T-cell (primary cell): ENCODE measurements at regions not wholly inside any gene's neighbourhood (a gene's known extent, or its start where the extent isn't known, plus 50 kb on each side); places are given as distances from the start of the nearest gene placed in this dataset.
"Not testable (repeated sequence)": the region's sequence is repeated elsewhere in the genome, so short reads cannot be mapped to it uniquely, and the experiment has no call there.

Source experiments
- ATAC-seq, 4 experiments: fragments of 200-7000 bp in 3 of 4; fragments of 150-1000 bp in 1 of 4; cut with Tn5 transposase; replicated peaks in 1 of 4; 1 replicate in 3 of 4; 2 replicates in 1 of 4; pipeline ENCODE4 v1.10.0; 2021; ENCODE audit warnings: moderate library complexity in 3 of 4, mild to moderate bottlenecking in 2 of 4, moderate number of reproducible peaks in 1 of 4
- CTCF ChIA-PET, 2 donors: fragments of 300-600 bp; sonication (Branson Sonifier 250); formaldehyde crosslinking; loops; one replicate each; lab custom pipeline; 2022; ENCODE audit warnings: antibody characterized with exemption in 2 of 2; lab: Charles Lee
- POLR2A ChIA-PET, 2 donors: fragments of 300-600 bp; sonication (Branson Sonifier 250); formaldehyde crosslinking; loops; one replicate each; lab custom pipeline; 2022; ENCODE audit warnings: antibody characterized with exemption in 2 of 2; lab: Charles Lee
- DNase-seq, 35 experiments: peaks; one replicate each; pipeline versions ENCODE4 v3.0.0 to v3.0.0-alpha.2; 2013 to 2023
- H3K27ac ChIP-seq: one replicate; pipeline ENCODE4 v1.5.1; 2013; ENCODE audit warnings: low read length
- H3K27me3 ChIP-seq, 2 experiments: replicated peaks in 1 of 2; 1 replicate in 1 of 2; 2 replicates in 1 of 2; pipeline versions ENCODE4 v1.6.1 to v1.7.0; 2013; ENCODE audit warnings: low read length in 1 of 2, mixed read lengths in 1 of 2; ENCODE audit not compliant: control insufficient read depth in 2 of 2, insufficient read depth in 2 of 2; ENCODE audit errors: extremely low read depth in 1 of 2
- H3K36me3 ChIP-seq, 2 donors: 1 replicate in 1 of 2; 2 replicates in 1 of 2; pipeline versions ENCODE4 v1.6.1 to v1.7.0; 2013; ENCODE audit warnings: low read length in 1 of 2; ENCODE audit not compliant: control insufficient read depth in 2 of 2, insufficient read depth in 1 of 2; ENCODE audit errors: extremely low read depth in 1 of 2
- H3K4me1 ChIP-seq, 2 experiments: 1 replicate in 1 of 2; 2 replicates in 1 of 2; pipeline versions ENCODE4 v1.6.1 to v1.7.0; 2013; ENCODE audit warnings: low read length in 2 of 2, mixed read lengths in 1 of 2; ENCODE audit not compliant: insufficient read depth in 2 of 2, control insufficient read depth in 1 of 2; ENCODE audit errors: extremely low read depth in 1 of 2
- H3K4me3 ChIP-seq, 2 donors: 1 replicate in 1 of 2; 2 replicates in 1 of 2; pipeline versions ENCODE4 v1.5.1 to v1.7.0; 2013; ENCODE audit warnings: mild to moderate bottlenecking in 2 of 2, low read length in 1 of 2, moderate library complexity in 1 of 2; ENCODE audit not compliant: control insufficient read depth in 1 of 2; ENCODE audit errors: extremely low read depth in 1 of 2
- H3K9me3 ChIP-seq: 2 replicates; pipeline ENCODE4 v1.7.0; 2013
- H3K27ac Mint-ChIP-seq, 2 donors: one replicate each; pipeline ENCODE4 v1.8.0; 2020 to 2021; ENCODE audit warnings: mild to moderate bottlenecking in 2 of 2, mixed read lengths in 2 of 2
- H3K27me3 Mint-ChIP-seq, 2 donors: one replicate each; pipeline ENCODE4 v1.8.0; 2021 to 2022; ENCODE audit warnings: mixed read lengths in 2 of 2
- H3K36me3 Mint-ChIP-seq: one replicate; pipeline ENCODE4 v1.8.0; 2021; ENCODE audit warnings: mixed read lengths
- H3K4me1 Mint-ChIP-seq, 3 donors: one replicate each; pipeline ENCODE4 v1.8.0; 2020 to 2022; ENCODE audit warnings: mixed read lengths in 3 of 3, mild to moderate bottlenecking in 1 of 3
- H3K4me3 Mint-ChIP-seq, 3 donors: one replicate each; pipeline ENCODE4 v1.8.0; 2020 to 2022; ENCODE audit warnings: mild to moderate bottlenecking in 3 of 3, mixed read lengths in 3 of 3, moderate library complexity in 3 of 3
- H3K9me3 Mint-ChIP-seq, 3 donors: one replicate each; pipeline ENCODE4 v1.8.0; 2020 to 2022; ENCODE audit warnings: mixed read lengths in 3 of 3
- WGBS: methylation state at CpG from one replicate; pipeline ENCODE4 v1.1.5; 2013; ENCODE audit warnings: missing lambda C conversion rate; ENCODE audit not compliant: insufficient coverage; 5-methylcytosine and 5-hydroxymethylcytosine counted together

GRCh38 chr3:144494651-144495050 is 523.0 kb downstream of the DIPK2A start:
- CTCF ChIA-PET, POLR2A ChIA-PET, DNase-seq, H3K4me1 ChIP-seq, H3K4me1 Mint-ChIP-seq, H3K27me3 ChIP-seq, H3K36me3 Mint-ChIP-seq, H3K27ac ChIP-seq, ATAC-seq, H3K4me3 ChIP-seq, H3K27ac Mint-ChIP-seq, H3K9me3 Mint-ChIP-seq, H3K9me3 ChIP-seq, H3K4me3 Mint-ChIP-seq, H3K27me3 Mint-ChIP-seq, H3K36me3 ChIP-seq: not testable (repeated sequence)
- WGBS, result 95% methylated on average over 7 of the region's 20 CpGs

GRCh38 chr3:144496141-144496835 is 524.7 kb downstream of the DIPK2A start:
- H3K36me3 ChIP-seq, result no peaks in the 10 kb centered on the region
- Mint-ChIP-seq H3K9me3 (no peaks in the 10 kb centered on the region), H3K27me3 (peaks cover 0 to 4% of the 10 kb centered on the region in 2 donors), H3K27ac (no peak overlapping the region), H3K4me1 (no peaks in the 10 kb centered on the region), H3K36me3 (no peaks in the 10 kb centered on the region), H3K4me3 (no peak overlapping the region)
- no peak overlapping the region for H3K27ac ChIP-seq
- H3K27me3 ChIP-seq, result peaks cover 0 to 4% of the 10 kb centered on the region in 2 experiments
- H3K4me1 ChIP-seq, result no peaks in the 10 kb centered on the region
- ChIA-PET CTCF (no interaction called here), POLR2A (no interaction called here)
- WGBS, result no CpG with 5 or more reads among the region's 4 CpGs
- H3K4me3 ChIP-seq, result no peak overlapping the region
- no peaks in the 10 kb centered on the region for H3K9me3 ChIP-seq
- DNase-seq, result no peak
- no peak for ATAC-seq

GRCh38 chr3:144497452-144497851 is 525.8 kb downstream of the DIPK2A start:
- ATAC-seq, result no peak
- DNase-seq, result no peak
- no peaks in the 10 kb centered on the region for H3K9me3 ChIP-seq
- H3K36me3 ChIP-seq, result no peaks in the 10 kb centered on the region
- no peak overlapping the region for H3K27ac ChIP-seq
- H3K9me3 Mint-ChIP-seq, result no peaks in the 10 kb centered on the region
- H3K27me3 ChIP-seq, result no peaks in the 10 kb centered on the region
- POLR2A ChIA-PET, result no interaction called here
- no CpG with 5 or more reads among the region's 2 CpGs for WGBS
- H3K4me3 ChIP-seq, result no peak overlapping the region
- no peaks in the 10 kb centered on the region for H3K27me3 Mint-ChIP-seq
- CTCF ChIA-PET, result no interaction called here
- no peak overlapping the region for H3K4me3 Mint-ChIP-seq
- H3K36me3 Mint-ChIP-seq, result no peaks in the 10 kb centered on the region
- H3K27ac Mint-ChIP-seq, result no peak overlapping the region
- H3K4me1 ChIP-seq, result no peaks in the 10 kb centered on the region
- no peaks in the 10 kb centered on the region for H3K4me1 Mint-ChIP-seq

- no peak for DNase-seq
- CTCF ChIA-PET, result no interaction called here
- no peaks in the 10 kb centered on the region for H3K36me3 ChIP-seq
- H3K27me3 ChIP-seq, result peaks cover 0 to 4% of the 10 kb centered on the region in 2 experiments
- H3K36me3 Mint-ChIP-seq, result no peaks in the 10 kb centered on the region
- no peak overlapping the region for H3K27ac ChIP-seq
- no peak for ATAC-seq
- no CpG with 5 or more reads among the region's 2 CpGs for WGBS
- H3K27me3 Mint-ChIP-seq, result peaks cover 0 to 2% of the 10 kb centered on the region in 2 donors
- POLR2A ChIA-PET, result no interaction called here
- H3K4me3 Mint-ChIP-seq, result no peak overlapping the region
- H3K27ac Mint-ChIP-seq, result no peak overlapping the region
- no peaks in the 10 kb centered on the region for H3K4me1 ChIP-seq
- no peak overlapping the region for H3K4me3 ChIP-seq
- H3K9me3 ChIP-seq, result no peaks in the 10 kb centered on the region
- H3K4me1 Mint-ChIP-seq, result no peaks in the 10 kb centered on the region
- no peaks in the 10 kb centered on the region for H3K9me3 Mint-ChIP-seq
Measured at GRCh38 chr3:144499001-144499930, 527.6 kb downstream of the DIPK2A start.

GRCh38 chr3:144501467-144501866 is 529.8 kb downstream of the DIPK2A start:
- Mint-ChIP-seq H3K27me3 (peaks cover 0 to 2% of the 10 kb centered on the region in 2 donors), H3K27ac (no peak overlapping the region), H3K36me3 (no peaks in the 10 kb centered on the region), H3K4me1 (no peaks in the 10 kb centered on the region), H3K9me3 (no peaks in the 10 kb centered on the region), H3K4me3 (no peak overlapping the region)
- no peak overlapping the region for H3K4me3 ChIP-seq
- CTCF ChIA-PET, result no interaction called here
- ATAC-seq, result no peak
- POLR2A ChIA-PET, result no interaction called here
- H3K27ac ChIP-seq, result no peak overlapping the region
- no peaks in the 10 kb centered on the region for H3K36me3 ChIP-seq
- no peak for DNase-seq
- H3K27me3 ChIP-seq, result peaks cover 0 to 4% of the 10 kb centered on the region in 2 experiments
- H3K4me1 ChIP-seq, result no peaks in the 10 kb centered on the region
- WGBS, result no CpG with 5 or more reads among the region's 1 CpG
- H3K9me3 ChIP-seq, result no peaks in the 10 kb centered on the region

- no peaks in the 10 kb centered on the region for H3K9me3 ChIP-seq
- ChIA-PET POLR2A (no interaction called here), CTCF (no interaction called here)
- H3K36me3 ChIP-seq, result no peaks in the 10 kb centered on the region
- no peaks in the 10 kb centered on the region for H3K4me1 ChIP-seq
- no peak overlapping the region for H3K27ac Mint-ChIP-seq
- H3K27me3 Mint-ChIP-seq, result peaks cover 0 to 2% of the 10 kb centered on the region in 2 donors
- H3K27ac ChIP-seq, result no peak overlapping the region
- no peak overlapping the region for H3K4me3 Mint-ChIP-seq
- H3K36me3 Mint-ChIP-seq, result no peaks in the 10 kb centered on the region
- ATAC-seq (no peak), DNase-seq (no peak)
- peaks cover 0 to 4% of the 10 kb centered on the region in 2 experiments for H3K27me3 ChIP-seq
- no peaks in the 10 kb centered on the region for H3K9me3 Mint-ChIP-seq
- 100% methylated on average over 2 of the region's 4 CpGs for WGBS
- H3K4me3 ChIP-seq, result no peak overlapping the region
- no peaks in the 10 kb centered on the region for H3K4me1 Mint-ChIP-seq
Measured at GRCh38 chr3:144502402-144502801, 530.8 kb downstream of the DIPK2A start.
